GM23248 (cell line): ENCODE measurements at regions not wholly inside any gene's neighbourhood (a gene's known extent, or its start where the extent isn't known, plus 50 kb on each side); places are given as distances from the start of the nearest gene placed in this dataset.

Experiments
- EZH2 ChIP-seq: fragments of 200-600 bp; sonication (generic); IDR thresholded peaks from 2 replicates; pipeline ENCODE4 v1.6.1; 2018; ENCODE audit warnings: antibody characterized with exemption, mild to moderate bottlenecking; ENCODE audit not compliant: insufficient read depth, poor library complexity, severe bottlenecking
- EZH2phosphoT487 ChIP-seq: fragments of 200-600 bp; sonication (generic); IDR thresholded peaks from 2 replicates; pipeline ENCODE4 v1.6.1; 2018; ENCODE audit warnings: antibody characterized with exemption, moderate library complexity, mild to moderate bottlenecking, low read depth; ENCODE audit not compliant: insufficient read depth

DNA sequence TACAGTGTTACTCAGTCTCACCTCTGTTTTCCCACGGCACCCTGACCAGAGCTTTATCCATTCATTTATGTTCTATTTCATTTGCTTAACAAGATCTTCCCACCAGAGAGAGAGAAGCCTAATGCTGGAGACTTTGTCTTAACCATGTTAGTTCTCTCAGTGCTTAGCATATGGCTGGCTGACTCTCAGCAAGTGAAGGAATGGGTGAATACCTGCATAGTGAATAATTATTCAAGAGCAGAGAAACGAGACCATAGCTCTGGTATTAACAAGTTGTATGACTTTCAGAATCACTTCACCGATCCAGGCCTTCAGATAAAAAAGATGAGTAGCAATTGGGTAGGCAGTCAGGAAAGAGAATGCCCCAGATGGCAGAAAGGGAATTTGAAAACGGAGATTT, 686.3 kb downstream of the LIG4 start:
- TF ChIP-seq EZH2 (no peak), EZH2phosphoT487 (no peak)
